Endothelial cell of umbilical vein (primary cell): ENCODE measurements at regions not wholly inside any gene's neighbourhood (a gene's known extent, or its start where the extent isn't known, plus 50 kb on each side); places are given as distances from the start of the nearest gene placed in this dataset.

Experiments
- BruUV-seq: library from RNA; stranded (reverse); fragments of 400-500 nt; replicated peaks from 2 replicates; lab custom pipeline; 2021; lab: Mats Ljungman, UMichigan
- CTCF ChIA-PET: fragments of 300-600, 350-600 bp; sonication (Branson Sonifier 250); formaldehyde crosslinking; loops from one replicate; lab custom pipeline; 2021; ENCODE audit warnings: antibody characterized with exemption, inconsistent platforms; lab: Charles Lee
- POLR2A ChIA-PET: fragments of 300-600, 350-600 bp; sonication (Branson Sonifier 250); formaldehyde crosslinking; loops from one replicate; lab custom pipeline; 2021; ENCODE audit warnings: antibody characterized with exemption, inconsistent platforms; lab: Charles Lee
- DNase-seq: peaks from one replicate; pipeline ENCODE4 v3.0.0-alpha.2; 2011; ENCODE audit warnings: low read depth, low spot score
- FAIRE-seq: peaks from 2 replicates; lab custom pipeline; 2011; peaks lifted over from hg19 to GRCh38; lab: Jason Lieb, UNC
- H2AFZ ChIP-seq: 2 replicates; pipeline ENCODE4 v1.6.0; 2012; ENCODE audit warnings: low read depth, low read length, control low read depth, inconsistent platforms
- H3K27ac ChIP-seq: 2 replicates; pipeline ENCODE4 v1.5.1; 2011; ENCODE audit warnings: low read depth, mild to moderate bottlenecking, control low read depth, low read length, moderate library complexity; ENCODE audit not compliant: insufficient read depth
- H3K27me3 ChIP-seq, 2 experiments: 2 replicates each; pipeline versions ENCODE4 v1.6.0 to v1.6.1; 2011; ENCODE audit warnings: low read length in 2 of 2, mixed read lengths in 1 of 2; ENCODE audit not compliant: control insufficient read depth in 2 of 2, insufficient read depth in 2 of 2
- H3K36me3 ChIP-seq, 2 experiments: 2 replicates in 1 of 2; 3 replicates in 1 of 2; pipeline ENCODE4 v1.5.1; 2011; ENCODE audit warnings: low read length in 2 of 2, mild to moderate bottlenecking in 1 of 2, moderate library complexity in 1 of 2; ENCODE audit not compliant: control insufficient read depth in 2 of 2, insufficient read depth in 2 of 2; ENCODE audit errors: extremely low read depth in 1 of 2
- H3K4me1 ChIP-seq: 3 replicates; pipeline ENCODE4 v1.5.1; 2011; ENCODE audit warnings: mild to moderate bottlenecking, low read length; ENCODE audit not compliant: control insufficient read depth, insufficient read depth; ENCODE audit errors: extremely low read depth
- H3K4me2 ChIP-seq: 2 replicates; pipeline ENCODE4 v1.6.1; 2011; ENCODE audit warnings: low read length, control low read depth, mixed read lengths; ENCODE audit not compliant: insufficient read depth
- H3K4me3 ChIP-seq, 3 experiments: fragments of 200-600 bp in 1 of 3; sonication (generic), shearing (Covaris generic) in 1 of 3; replicated peaks in 1 of 3; 2 replicates each; pipeline ENCODE4 v1.5.1; 2011 to 2016; ENCODE audit warnings: control low read depth in 3 of 3, low read length in 3 of 3, mild to moderate bottlenecking in 2 of 3, inconsistent platforms in 1 of 3, low read depth in 1 of 3, moderate library complexity in 1 of 3; ENCODE audit not compliant: insufficient read depth in 1 of 3
- H3K79me2 ChIP-seq: 2 replicates; pipeline ENCODE4 v1.6.0; 2012; ENCODE audit warnings: low read length, inconsistent platforms; ENCODE audit not compliant: control insufficient read depth, insufficient read depth
- H3K9ac ChIP-seq: replicated peaks from 2 replicates; pipeline ENCODE3; 2011; ENCODE audit warnings: low read length, control low read depth; ENCODE audit not compliant: insufficient read depth; ENCODE audit errors: extremely low read depth
- H3K9me1 ChIP-seq: replicated peaks from 3 replicates; pipeline ENCODE4 v1.6.0; 2011; ENCODE audit warnings: mild to moderate bottlenecking, low read length; ENCODE audit not compliant: control insufficient read depth, insufficient read depth; ENCODE audit errors: extremely low read depth
- H3K9me3 ChIP-seq: replicated peaks from 2 replicates; pipeline ENCODE4 v1.5.1; 2012; ENCODE audit warnings: low read length, inconsistent platforms; ENCODE audit not compliant: control insufficient read depth, insufficient read depth
- H4K20me1 ChIP-seq: replicated peaks from 2 replicates; pipeline ENCODE3; 2011; ENCODE audit warnings: mild to moderate bottlenecking, low read length; ENCODE audit not compliant: control insufficient read depth, insufficient read depth; ENCODE audit errors: extremely low read depth
- CTCF ChIP-seq, 2 donors: IDR thresholded peaks; 1 replicate in 1 of 2; 2 replicates in 1 of 2; pipeline ENCODE4 v1.5.1; 2011; ENCODE audit warnings: low read length in 2 of 2, mild to moderate bottlenecking in 2 of 2, moderate library complexity in 2 of 2, control low read depth in 1 of 2, inconsistent platforms in 1 of 2, low read depth in 1 of 2; ENCODE audit not compliant: insufficient read depth in 1 of 2; ENCODE audit errors: extremely low read depth in 1 of 2
- EZH2 ChIP-seq: IDR thresholded peaks from 2 replicates; pipeline ENCODE4 v1.6.1; 2012; ENCODE audit warnings: borderline replicate concordance, low read depth, mild to moderate bottlenecking, moderate library complexity, low read length, inconsistent platforms; ENCODE audit not compliant: severe bottlenecking
- FOS ChIP-seq: IDR thresholded peaks from 2 replicates; pipeline ENCODE4 v1.6.1; 2011; ENCODE audit warnings: mild to moderate bottlenecking, low read length, moderate library complexity, borderline replicate concordance; ENCODE audit not compliant: insufficient read depth
- GATA2 ChIP-seq: IDR thresholded peaks from 2 replicates; pipeline ENCODE4 v1.7.0; 2011; ENCODE audit warnings: low read depth, mild to moderate bottlenecking, moderate library complexity, mixed read lengths, low read length; ENCODE audit not compliant: insufficient read length, insufficient read depth
- JUN ChIP-seq: IDR thresholded peaks from 2 replicates; pipeline ENCODE4 v1.6.1; 2011; ENCODE audit warnings: borderline replicate concordance, low read depth; ENCODE audit not compliant: insufficient read length, insufficient read depth
- MAX ChIP-seq: IDR thresholded peaks from 2 replicates; pipeline ENCODE4 v1.6.1; 2011; ENCODE audit not compliant: insufficient read depth, insufficient read length
- MYC ChIP-seq: IDR thresholded peaks from one replicate; pipeline ENCODE4 v1.6.1; 2011; ENCODE audit warnings: mild to moderate bottlenecking, low read depth, low read length
- POLR2A ChIP-seq: IDR thresholded peaks from 2 replicates; pipeline ENCODE4 v1.6.1; 2012; ENCODE audit warnings: low read depth, mild to moderate bottlenecking, control low read depth, low read length
- POLR2AphosphoS5 ChIP-seq: IDR thresholded peaks from 2 replicates; pipeline ENCODE4 v1.6.1; 2012; ENCODE audit warnings: low read depth, mild to moderate bottlenecking, control low read depth, low read length, moderate library complexity; ENCODE audit not compliant: insufficient read depth
- dilution Hi-C: fragments of 300-500 bp; cut with MboI; formaldehyde crosslinking; loops from one replicate; pipeline ENCODE4 v1.15.0; 2019; ENCODE audit warnings: low sequenced_read_pairs; ENCODE audit not compliant: extremely low pct_ligation_motif_present
- intact Hi-C: fragments of 100-400 bp; cut with micrococcal nuclease; formaldehyde crosslinking; loops from one replicate; pipeline ENCODE4 v1.10.0; 2022

- Histone ChIP-seq H3K27ac (no peak overlapping the region), H3K36me3 (no peaks in the 10 kb centered on the region), H3K9me1 (no peaks in the 10 kb centered on the region), H4K20me1 (no peaks in the 10 kb centered on the region), H3K27me3 (no peaks in the 10 kb centered on the region), H3K4me1 (no peaks in the 10 kb centered on the region), H3K79me2 (no peaks in the 10 kb centered on the region), H3K4me2 (no peak overlapping the region), H2AFZ (no peak overlapping the region), H3K4me3 (no peak overlapping the region), H3K9me3 (no peaks in the 10 kb centered on the region), H3K9ac (no peak overlapping the region)
- dilution Hi-C loops (no loop called here), intact Hi-C loops (no loop called here)
- TF ChIP-seq EZH2 (no peak), GATA2 (no peak), JUN (no peak), POLR2A (no peak), CTCF (IDR thresholded peaks at IDR 0.05; ENCODE audit: extremely low read depth in 1 of 2, insufficient read depth in 1 of 2, low read depth in 1 of 2, low read length in 2 of 2) (no peak)
- no TSS peak for BruUV-seq
- no peak for FAIRE-seq
- CTCF ChIA-PET: no interaction called here
- POLR2A ChIA-PET: no interaction called here
- DNase-seq: no peak
Measured at GRCh38 chrY:7794441-7794840, 882.9 kb upstream of the AMELY start.

GRCh38 chrY:7793989-7794388 is 882.4 kb upstream of the AMELY start:
- Histone ChIP-seq H3K36me3 (no peaks in the 10 kb centered on the region), H3K4me3 (no peak overlapping the region), H3K9me1 (no peaks in the 10 kb centered on the region), H3K79me2 (no peaks in the 10 kb centered on the region), H3K9me3 (no peaks in the 10 kb centered on the region), H2AFZ (no peak overlapping the region), H3K4me2 (no peak overlapping the region), H3K4me1 (no peaks in the 10 kb centered on the region), H3K27ac (no peak overlapping the region), H3K27me3 (no peaks in the 10 kb centered on the region), H4K20me1 (no peaks in the 10 kb centered on the region), H3K9ac (no peak overlapping the region)
- CTCF ChIA-PET: no interaction called here
- no TSS peak for BruUV-seq
- no peak for TF ChIP-seq JUN
- no peak for TF ChIP-seq MYC
- no peak for TF ChIP-seq POLR2AphosphoS5
- TF ChIP-seq CTCF (IDR thresholded peaks at IDR 0.05; ENCODE audit: extremely low read depth in 1 of 2, insufficient read depth in 1 of 2, low read depth in 1 of 2, low read length in 2 of 2): no peak
- TF ChIP-seq EZH2: no peak
- no peak for TF ChIP-seq MAX
- no peak for TF ChIP-seq GATA2
- TF ChIP-seq POLR2A: no peak
- no peak for TF ChIP-seq FOS
- dilution Hi-C loops (no loop called here), intact Hi-C loops (no loop called here)
- POLR2A ChIA-PET: no interaction called here
- DNase-seq: no peak
- no peak for FAIRE-seq
